ENCODE measurements at regions not wholly inside any gene's neighbourhood (a gene's known extent, or its start where the extent isn't known, plus 50 kb on each side); places are given as distances from the start of the nearest gene placed in this dataset.

- DNase-seq: no peak
Observed at GRCh38 chr18:5632041-5632440, 88.2 kb upstream of the EPB41L3 start.

DNA sequence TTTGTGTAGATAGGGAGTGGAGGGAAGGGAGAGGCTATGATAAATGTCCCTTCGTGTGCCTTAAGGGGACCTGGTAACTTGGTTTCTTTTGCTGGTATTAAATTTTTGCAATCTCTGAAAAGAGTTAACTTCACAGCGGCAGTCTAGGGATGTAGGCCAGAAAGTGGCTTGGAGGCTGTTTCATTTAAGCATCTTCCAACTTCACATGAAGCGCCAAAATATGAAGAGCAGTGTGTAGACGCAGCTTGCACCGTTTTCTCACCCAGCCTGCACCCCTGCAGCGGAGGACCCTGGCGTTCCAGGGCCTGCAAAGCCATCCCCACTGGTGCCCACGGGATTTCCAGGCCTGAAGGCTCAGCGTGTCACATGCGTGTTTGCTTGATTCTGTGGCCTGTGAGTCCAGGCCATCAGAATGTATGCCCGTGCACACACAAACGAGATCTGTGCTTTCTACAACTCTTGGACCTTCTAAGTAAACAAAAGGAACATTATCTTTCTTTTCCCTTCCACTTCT, 87.2 kb upstream of the EPB41L3 start:
- no peak for DNase-seq

DNA sequence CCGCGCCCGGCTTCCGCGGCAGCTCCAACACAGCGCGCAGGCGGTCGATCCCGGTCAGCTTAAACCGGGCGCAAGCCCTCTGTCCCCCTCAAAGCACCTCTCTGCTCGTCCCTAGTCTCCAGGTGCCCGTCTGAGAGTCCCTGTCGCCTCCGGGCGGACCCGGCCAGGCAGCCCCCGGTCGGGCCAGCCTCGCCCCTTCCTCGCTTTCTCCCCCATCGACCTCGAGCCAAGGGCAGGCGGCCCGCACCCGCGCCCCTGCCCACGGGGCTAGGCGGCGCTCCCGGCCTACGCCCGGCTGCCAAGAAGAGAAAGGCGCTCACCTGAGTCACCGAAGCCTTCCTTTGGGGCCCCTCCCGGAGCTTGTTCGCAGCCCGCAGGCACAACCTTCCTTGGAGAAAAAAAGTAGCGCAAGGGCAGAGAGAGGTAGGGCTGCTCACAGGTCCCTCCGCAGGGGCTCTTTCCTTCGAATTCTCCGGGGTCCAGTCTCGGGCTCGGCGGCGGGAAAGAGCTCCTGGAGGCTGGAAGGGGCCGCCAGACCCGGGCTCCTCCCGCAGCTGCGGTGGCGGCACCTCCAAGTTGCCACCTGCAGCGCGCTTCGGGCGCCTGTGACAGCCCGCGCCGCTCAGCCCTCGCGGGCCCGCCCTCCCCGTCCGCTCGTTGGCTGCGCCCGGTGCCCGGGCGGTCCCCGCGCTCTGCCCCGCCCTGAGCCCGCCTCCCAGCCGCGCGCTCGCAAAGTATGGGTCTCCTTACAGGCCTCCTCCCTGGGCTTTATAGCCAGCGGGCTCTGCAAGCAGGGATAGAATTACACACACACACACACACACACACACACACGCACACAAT, 86.5 kb upstream of the EPB41L3 start:
- no peak for DNase-seq

DNA sequence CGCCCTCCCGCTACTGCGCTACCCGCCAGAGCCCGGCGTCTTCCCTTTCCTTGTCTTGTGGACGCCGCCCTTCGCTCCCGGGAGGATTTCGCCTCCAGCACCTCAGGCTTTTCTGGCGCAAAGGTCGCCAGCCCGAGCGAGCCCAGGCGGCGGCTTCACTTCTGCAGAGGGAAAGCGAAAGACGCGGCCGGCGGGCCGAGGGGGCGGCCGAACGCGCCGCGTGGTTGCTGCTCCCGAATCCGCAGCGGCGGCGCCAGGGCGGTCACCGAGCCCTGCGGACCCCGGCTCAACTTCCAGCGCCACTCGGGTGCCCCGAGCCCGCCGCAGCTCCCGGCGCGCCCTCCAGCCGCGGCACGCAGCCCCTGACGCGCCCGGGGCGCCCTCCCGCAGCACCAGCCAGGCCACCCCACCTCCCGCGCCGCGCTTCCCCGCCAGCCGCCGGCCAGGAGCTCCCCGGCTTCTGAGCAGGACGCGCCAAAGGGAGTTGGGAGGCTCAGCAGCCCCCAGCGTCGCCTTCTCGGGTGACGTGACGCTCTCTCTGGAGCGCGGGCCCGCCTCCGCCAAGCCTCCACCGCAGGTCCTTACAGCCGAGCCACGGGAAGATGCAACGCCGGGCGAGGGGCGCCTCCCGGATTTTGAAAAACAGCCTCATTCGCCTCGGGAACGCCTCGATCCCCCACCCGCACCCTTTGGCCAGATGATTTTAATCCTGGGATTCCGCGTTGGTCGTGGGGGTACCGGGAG, 84.9 kb upstream of the EPB41L3 start:
- no peak for DNase-seq

GRCh38 chr18:5627776-5628511, 84.1 kb upstream of the EPB41L3 start:
- no peak for DNase-seq

GRCh38 chr18:5626130-5626880, 82.5 kb upstream of the EPB41L3 start:
- DNase-seq: no peak

DNA sequence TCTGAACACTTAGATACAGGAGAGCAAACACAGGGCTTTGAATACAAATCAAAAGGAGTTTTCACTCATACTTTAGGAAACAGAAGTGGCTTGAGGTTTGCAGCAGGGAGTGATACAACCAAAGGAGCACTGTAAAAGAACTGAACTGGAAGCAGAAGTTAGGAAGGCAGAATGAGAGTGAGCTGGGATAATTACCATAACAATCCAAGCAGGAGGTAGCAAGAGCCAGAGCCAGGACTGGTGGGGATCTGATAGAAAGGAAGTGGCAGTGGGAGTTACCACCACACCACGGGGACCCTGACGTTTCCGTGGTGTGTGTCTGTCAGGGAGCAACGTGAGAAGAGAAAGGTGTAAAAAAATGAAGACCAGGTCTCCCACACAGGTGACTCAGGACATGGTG, 81.3 kb upstream of the EPB41L3 start:
- no peak for DNase-seq

DNA sequence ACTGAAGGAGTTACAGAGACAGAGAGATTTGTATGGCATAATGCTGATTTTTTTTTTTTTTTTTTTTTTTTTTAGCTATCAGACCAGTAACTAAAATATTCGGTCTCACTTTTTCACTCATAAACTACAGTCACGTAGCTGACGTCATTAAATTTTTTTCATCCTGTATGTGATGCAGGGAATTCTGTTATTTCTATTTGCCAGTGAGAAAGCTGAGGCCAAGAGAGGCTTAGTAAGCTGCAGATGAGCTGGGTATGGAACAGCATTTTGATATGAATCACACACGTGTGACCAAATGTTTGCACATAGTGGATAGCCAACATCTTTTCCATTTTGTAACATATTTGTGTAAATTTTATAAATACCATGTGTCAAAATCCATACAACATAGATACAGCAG, 79.1 kb upstream of the EPB41L3 start:
- no peak for DNase-seq

DNA sequence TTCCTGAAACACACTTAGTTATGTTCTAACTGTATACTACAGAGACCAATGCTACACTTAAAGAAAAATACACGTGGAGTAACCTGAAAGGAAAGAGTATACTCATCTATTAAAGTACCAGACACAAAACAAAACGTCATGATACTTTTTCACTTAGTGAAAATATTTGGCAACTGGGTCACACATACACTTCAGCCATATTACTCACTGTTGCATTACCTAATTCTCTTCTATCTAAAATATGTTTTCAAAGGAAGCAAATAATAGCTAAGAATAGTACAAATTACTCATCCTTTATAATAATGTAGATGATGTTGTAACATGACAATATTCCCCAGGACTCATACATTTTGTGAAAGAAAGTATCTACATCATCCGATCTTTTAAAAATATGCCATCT, 76.5 kb upstream of the EPB41L3 start:
- DNase-seq: no peak

GRCh38 chr18:5619376-5619775, 75.6 kb upstream of the EPB41L3 start:
- DNase-seq: no peak

- no peak for DNase-seq
Observed at GRCh38 chr18:5618047-5618688, 74.4 kb upstream of the EPB41L3 start.

DNA sequence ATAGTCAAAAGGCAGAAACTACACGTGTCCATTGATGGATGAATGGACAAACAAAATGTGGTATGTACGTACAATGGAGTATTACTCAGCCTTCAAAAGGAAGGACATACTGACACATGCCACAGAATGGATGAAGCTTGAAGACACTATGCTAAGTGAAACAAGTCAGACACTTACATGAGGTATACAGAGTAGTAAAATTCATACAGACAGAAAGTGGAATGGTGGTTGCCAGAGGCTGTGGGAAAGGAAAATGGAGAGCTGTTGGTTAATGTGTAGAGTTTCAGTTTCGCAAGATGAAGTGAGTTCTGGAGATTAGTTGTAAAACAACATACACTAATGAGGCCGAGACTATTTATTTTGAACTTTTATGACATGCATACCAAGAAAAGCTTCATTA, 67.4 kb upstream of the EPB41L3 start:
- DNase-seq: no peak

- no peak for DNase-seq
Observed at GRCh38 chr18:5608846-5609245, 65.0 kb upstream of the EPB41L3 start.

DNA sequence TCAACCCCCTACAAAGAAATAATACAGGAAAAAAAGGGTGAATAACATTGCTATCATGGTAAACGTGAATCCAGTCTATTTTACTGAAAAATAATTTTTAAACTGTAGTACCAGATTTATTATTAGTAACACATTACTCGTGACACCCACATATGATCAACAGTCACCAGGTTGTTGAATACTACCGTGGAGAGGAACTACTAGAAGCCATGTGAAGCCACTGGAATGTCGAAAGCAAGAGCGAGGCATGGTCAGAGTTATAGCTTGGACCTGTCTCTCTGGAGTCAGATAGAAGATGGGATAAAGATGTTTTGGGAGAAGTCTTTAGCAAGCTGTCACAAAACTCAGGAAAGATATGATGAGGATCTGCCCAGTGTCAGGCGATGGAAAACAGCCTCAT, 63.2 kb upstream of the EPB41L3 start:
- DNase-seq: no peak

DNA sequence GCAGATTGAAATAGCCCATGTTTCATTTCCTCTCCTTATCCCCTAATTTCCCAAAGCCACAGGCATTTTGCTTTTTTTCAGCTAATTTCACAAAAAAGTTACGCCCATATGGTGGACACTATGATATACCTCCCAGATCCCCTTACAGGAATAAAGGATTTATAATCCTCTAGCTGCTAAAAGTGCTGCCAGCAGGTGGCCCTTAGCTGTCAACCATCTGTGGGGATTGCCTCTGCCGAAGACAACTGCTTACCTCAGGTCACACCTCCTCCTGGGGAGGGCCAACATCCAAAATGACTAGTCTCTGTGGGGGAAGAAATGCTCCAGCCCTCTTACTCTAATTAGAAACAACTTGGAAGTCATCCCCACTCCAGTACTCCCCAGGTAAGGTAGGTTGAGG, 61.0 kb upstream of the EPB41L3 start:
- peak; percentile 27 for DNase-seq

- no peak for DNase-seq
Observed at GRCh38 chr18:5603153-5603552, 59.4 kb upstream of the EPB41L3 start.

DNA sequence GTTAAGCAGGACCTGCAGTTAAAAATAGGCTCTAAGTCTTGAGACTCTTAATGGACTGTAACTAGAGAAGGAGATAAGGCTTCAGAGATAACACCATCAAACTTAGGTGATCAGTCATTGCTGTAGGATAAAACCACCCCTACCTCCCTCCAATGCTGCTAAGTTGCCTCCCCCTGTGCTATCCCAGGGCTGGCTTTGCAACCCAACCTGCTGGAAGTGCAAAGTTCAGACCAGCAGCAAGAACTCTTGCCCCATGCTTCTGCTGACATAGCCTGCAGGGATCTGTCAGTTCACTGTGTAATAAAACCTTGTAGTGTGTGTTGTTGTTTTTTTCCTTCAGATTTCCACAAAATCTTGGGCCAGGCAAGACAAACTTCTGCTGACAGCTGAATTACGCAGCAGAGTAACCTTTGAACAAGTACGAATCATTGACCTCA, 57.4 kb upstream of the EPB41L3 start:
- no peak for DNase-seq

GRCh38 chr18:5600378-5601071, 56.7 kb upstream of the EPB41L3 start:
- DNase-seq: peak; percentile 34

DNA sequence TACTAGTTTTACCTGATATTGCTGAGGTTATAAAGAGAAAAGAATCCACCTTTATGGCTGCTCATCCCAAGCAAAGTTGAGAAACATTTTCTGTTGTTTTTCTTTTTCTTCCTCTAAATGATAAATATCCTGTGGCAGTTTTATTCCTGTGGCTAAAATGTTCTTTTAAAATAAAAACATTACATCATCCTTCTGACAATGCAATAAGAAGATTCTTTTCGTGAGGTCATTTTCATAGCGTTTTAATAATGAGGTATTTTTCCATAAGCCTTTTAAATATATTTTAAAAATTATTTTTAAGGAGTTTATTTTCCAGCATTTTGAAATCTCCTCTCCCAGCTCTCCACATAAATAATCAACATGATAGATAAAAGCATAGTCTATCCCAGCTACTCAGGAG, 52.8 kb upstream of the EPB41L3 start:
- no peak for DNase-seq
